ENCODE measurements at regions not wholly inside any gene's neighbourhood (a gene's known extent, or its start where the extent isn't known, plus 50 kb on each side); places are given as distances from the start of the nearest gene placed in this dataset.

GRCh38 chr5:53367727-53368126 is 112.7 kb upstream of the FST start:
- no peak overlapping the region for H3K4me3 ChIP-seq (ENCODE audit: low read length)
- TF ChIP-seq, protein P1, sequence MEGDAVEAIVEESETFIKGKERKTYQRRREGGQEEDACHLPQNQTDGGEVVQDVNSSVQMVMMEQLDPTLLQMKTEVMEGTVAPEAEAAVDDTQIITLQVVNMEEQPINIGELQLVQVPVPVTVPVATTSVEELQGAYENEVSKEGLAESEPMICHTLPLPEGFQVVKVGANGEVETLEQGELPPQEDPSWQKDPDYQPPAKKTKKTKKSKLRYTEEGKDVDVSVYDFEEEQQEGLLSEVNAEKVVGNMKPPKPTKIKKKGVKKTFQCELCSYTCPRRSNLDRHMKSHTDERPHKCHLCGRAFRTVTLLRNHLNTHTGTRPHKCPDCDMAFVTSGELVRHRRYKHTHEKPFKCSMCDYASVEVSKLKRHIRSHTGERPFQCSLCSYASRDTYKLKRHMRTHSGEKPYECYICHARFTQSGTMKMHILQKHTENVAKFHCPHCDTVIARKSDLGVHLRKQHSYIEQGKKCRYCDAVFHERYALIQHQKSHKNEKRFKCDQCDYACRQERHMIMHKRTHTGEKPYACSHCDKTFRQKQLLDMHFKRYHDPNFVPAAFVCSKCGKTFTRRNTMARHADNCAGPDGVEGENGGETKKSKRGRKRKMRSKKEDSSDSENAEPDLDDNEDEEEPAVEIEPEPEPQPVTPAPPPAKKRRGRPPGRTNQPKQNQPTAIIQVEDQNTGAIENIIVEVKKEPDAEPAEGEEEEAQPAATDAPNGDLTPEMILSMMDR (conservative IDR thresholded peaks at IDR 0.05; ENCODE audit: low read depth, low read length), result no peak
- DNase-seq (ENCODE audit: low read depth), result no peak

- DNase-seq (ENCODE audit: low read depth), result peak; percentile 65
- TF ChIP-seq, protein P1 (conservative IDR thresholded peaks at IDR 0.05; ENCODE audit: low read depth, low read length), result no peak
- no peak overlapping the region for H3K4me3 ChIP-seq (ENCODE audit: low read length)
Measured at GRCh38 chr5:53368516-53368915, 111.9 kb upstream of the FST start.

GRCh38 chr5:53368966-53369605 is 111.3 kb upstream of the FST start:
- TF ChIP-seq, protein P1 (conservative IDR thresholded peaks at IDR 0.05; ENCODE audit: low read depth, low read length), result no peak
- no peak for DNase-seq (ENCODE audit: low read depth)
- no peak overlapping the region for H3K4me3 ChIP-seq (ENCODE audit: low read length)

DNA sequence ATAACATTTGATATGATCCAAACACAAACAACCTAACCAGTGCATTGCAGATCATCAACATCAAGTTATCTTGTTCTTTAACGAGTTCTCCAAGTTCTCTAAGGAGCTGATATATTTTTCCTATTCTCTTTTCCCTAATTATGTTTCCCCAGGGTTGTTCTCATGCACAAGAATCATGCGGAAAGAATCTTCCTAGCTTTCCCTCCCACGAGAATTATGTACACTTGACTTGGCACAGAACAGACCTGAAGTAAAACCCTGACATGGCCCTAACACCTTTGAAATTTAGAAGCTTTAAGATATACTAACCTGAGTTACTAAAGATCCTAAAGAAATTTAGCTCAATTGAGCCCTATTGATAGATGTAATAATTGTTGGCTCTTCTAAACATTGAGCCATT is 110.7 kb upstream of the FST start:
- TF ChIP-seq, protein P1 (conservative IDR thresholded peaks at IDR 0.05; ENCODE audit: low read depth, low read length), result no peak
- no peak for DNase-seq (ENCODE audit: low read depth)
- H3K4me3 ChIP-seq (ENCODE audit: low read length), result no peak overlapping the region

- TF ChIP-seq, protein P1 (conservative IDR thresholded peaks at IDR 0.05; ENCODE audit: low read depth, low read length), result no peak
- no peak overlapping the region for H3K4me3 ChIP-seq (ENCODE audit: low read length)
- no peak for DNase-seq (ENCODE audit: low read depth)
Measured at GRCh38 chr5:53373451-53374158, 106.8 kb upstream of the FST start.

DNA sequence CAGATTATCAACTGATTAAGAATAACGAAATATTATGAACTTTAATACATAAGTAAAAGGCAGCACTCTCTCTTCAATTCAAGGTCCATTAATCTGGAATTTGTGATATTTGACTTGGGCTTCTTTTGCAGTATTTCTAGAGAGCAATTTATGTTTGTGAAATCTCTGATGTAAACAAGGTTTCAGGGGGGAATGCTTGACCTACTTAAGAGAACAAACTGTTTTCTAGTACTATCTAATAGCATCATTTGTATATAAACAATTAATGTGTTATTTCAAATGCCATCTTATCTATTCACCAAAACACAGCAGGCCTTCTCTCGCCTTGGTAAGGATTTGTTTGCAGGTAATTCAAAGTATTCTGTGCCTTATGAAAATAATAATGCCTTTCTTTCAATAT is 103.6 kb upstream of the FST start:
- TF ChIP-seq, protein P1 (conservative IDR thresholded peaks at IDR 0.05; ENCODE audit: low read depth, low read length), result no peak

DNA sequence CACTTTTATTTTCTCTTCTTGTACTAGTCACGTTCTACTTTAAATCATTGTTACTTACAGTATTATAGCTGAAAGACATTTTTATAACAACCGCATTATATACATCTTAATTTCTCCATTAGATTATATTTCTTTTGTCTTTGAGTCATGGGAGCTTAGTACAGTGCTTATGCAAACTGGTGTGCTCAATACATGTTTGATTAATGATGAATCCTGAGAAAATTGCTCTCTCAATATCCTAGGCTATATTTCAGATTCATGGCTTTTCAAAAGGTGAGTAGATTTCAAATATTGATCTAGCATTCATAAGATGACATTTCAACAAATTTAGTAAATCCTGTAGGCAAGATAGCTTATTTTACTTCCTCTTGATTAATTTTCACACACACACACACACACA is 102.2 kb upstream of the FST start:
- TF ChIP-seq, protein P1 (conservative IDR thresholded peaks at IDR 0.05; ENCODE audit: low read depth, low read length), result no peak
- no peak for DNase-seq (ENCODE audit: low read depth)
- H3K4me3 ChIP-seq (ENCODE audit: low read length), result no peak overlapping the region

More for the DNA sequence above, 103.6 kb upstream of the FST start:
- no peak overlapping the region for H3K4me3 ChIP-seq (ENCODE audit: low read length)
- DNase-seq (ENCODE audit: low read depth), result no peak

All from retinal pigment epithelial cell (primary cell).